ENCODE measurements at regions not wholly inside any gene's neighbourhood (a gene's known extent, or its start where the extent isn't known, plus 50 kb on each side); places are given as distances from the start of the nearest gene placed in this dataset.

DNA sequence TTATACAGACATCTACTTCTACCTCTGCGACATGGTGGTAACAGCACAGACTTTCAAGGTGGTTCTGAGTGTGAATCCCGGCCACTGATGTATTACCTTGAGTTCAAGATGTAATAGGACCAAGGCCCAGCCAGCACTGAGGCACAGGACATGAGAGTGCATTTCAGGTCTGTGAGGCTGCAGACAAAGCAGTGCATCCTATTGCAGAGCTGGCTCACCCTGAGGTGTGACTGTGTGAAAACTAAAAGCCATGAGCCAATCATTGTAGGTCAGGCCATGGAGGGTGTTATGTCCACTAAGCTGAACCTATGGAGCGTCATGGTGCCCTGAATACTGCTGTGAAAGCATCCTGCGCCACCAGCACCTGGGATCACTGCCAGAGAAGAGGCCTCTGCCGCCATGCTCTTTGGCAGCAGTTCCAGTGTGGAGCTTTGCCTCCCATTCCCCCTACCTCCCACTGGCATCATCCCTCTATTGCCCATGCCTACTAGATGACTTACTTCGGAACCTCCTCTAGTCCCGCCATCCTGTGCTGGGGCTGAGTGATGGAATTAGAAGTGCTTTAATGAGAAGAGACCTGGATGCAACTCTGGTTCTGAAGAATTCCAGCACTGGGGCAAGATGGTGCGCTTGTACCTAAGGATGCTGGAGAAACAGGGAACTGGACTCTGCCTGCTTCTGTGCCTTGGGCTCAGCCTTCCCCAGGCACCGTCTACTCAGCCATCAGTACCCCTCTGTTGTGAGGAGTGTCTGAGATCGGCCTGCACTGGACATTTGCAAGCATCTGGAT, 112.0 kb upstream of the RMDN2 start:
- Histone ChIP-seq H3K4me3 (ENCODE audit: low read length in 3 of 3) (no peak overlapping the region), H3K27ac (ENCODE audit: low read depth in 2 of 2, low read length in 2 of 2) (no peak overlapping the region), H3K9me3 (ENCODE audit: control insufficient read depth in 2 of 3, insufficient read depth in 1 of 3, low read length in 3 of 3) (no peaks in the 10 kb centered on the region), H3K9ac (ENCODE audit: low read length in 3 of 3) (no peak overlapping the region), H3K4me1 (ENCODE audit: control insufficient read depth in 2 of 3, insufficient read depth in 2 of 3, low read depth in 1 of 3, low read length in 3 of 3) (no peaks in the 10 kb centered on the region), H3K27me3 (ENCODE audit: control insufficient read depth, insufficient read depth, low read length) (no peaks in the 10 kb centered on the region), H3K36me3 (ENCODE audit: control insufficient read depth in 2 of 3, insufficient read depth in 3 of 3, low read length in 3 of 3) (no peaks in the 10 kb centered on the region)
- intact Hi-C loops (cut with DNase I), result no loop called here
- no peak for DNase-seq
- TF ChIP-seq, protein P1, sequence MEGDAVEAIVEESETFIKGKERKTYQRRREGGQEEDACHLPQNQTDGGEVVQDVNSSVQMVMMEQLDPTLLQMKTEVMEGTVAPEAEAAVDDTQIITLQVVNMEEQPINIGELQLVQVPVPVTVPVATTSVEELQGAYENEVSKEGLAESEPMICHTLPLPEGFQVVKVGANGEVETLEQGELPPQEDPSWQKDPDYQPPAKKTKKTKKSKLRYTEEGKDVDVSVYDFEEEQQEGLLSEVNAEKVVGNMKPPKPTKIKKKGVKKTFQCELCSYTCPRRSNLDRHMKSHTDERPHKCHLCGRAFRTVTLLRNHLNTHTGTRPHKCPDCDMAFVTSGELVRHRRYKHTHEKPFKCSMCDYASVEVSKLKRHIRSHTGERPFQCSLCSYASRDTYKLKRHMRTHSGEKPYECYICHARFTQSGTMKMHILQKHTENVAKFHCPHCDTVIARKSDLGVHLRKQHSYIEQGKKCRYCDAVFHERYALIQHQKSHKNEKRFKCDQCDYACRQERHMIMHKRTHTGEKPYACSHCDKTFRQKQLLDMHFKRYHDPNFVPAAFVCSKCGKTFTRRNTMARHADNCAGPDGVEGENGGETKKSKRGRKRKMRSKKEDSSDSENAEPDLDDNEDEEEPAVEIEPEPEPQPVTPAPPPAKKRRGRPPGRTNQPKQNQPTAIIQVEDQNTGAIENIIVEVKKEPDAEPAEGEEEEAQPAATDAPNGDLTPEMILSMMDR (IDR thresholded peaks at IDR 0.05; ENCODE audit: borderline replicate concordance, extremely low read depth, insufficient read depth), result no peak
- no peak for FAIRE-seq

DNA sequence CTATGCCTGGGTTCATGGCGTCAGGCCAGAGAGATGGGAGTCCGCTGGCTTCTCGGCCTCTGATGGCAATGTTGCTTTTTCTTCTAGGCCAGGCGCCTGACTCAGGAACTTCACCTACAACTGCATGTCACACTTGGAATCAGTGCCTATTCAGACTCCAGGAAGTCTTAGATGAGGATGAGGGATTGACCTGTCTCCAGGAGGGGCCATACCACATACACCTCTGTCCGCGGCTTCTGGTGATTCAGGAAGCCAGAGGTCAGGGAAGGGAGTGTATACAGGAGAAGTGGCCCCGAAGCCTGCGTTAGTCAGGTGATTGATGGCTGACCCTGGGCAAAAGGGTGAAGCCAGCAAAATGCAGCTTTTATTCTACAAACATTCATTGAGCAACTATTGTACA, 109.1 kb upstream of the RMDN2 start:
- H3K4me3 ChIP-seq (ENCODE audit: low read length in 3 of 3), result no peak overlapping the region
- no peak for DNase-seq
- no peaks in the 10 kb centered on the region for H3K27me3 ChIP-seq (ENCODE audit: control insufficient read depth, insufficient read depth, low read length)
- TF ChIP-seq, protein P1 (IDR thresholded peaks at IDR 0.05; ENCODE audit: borderline replicate concordance, extremely low read depth, insufficient read depth), result no peak
- intact Hi-C loops (cut with DNase I), result no loop called here
- H3K9me3 ChIP-seq (ENCODE audit: control insufficient read depth in 2 of 3, insufficient read depth in 1 of 3, low read length in 3 of 3), result no peaks in the 10 kb centered on the region
- H3K27ac ChIP-seq (ENCODE audit: low read depth in 2 of 2, low read length in 2 of 2), result no peak overlapping the region
- no peaks in the 10 kb centered on the region for H3K4me1 ChIP-seq (ENCODE audit: control insufficient read depth in 2 of 3, insufficient read depth in 2 of 3, low read depth in 1 of 3, low read length in 3 of 3)
- H3K36me3 ChIP-seq (ENCODE audit: control insufficient read depth in 2 of 3, insufficient read depth in 3 of 3, low read length in 3 of 3), result no peaks in the 10 kb centered on the region
- FAIRE-seq, result no peak
- no peak overlapping the region for H3K9ac ChIP-seq (ENCODE audit: low read length in 3 of 3)

DNA sequence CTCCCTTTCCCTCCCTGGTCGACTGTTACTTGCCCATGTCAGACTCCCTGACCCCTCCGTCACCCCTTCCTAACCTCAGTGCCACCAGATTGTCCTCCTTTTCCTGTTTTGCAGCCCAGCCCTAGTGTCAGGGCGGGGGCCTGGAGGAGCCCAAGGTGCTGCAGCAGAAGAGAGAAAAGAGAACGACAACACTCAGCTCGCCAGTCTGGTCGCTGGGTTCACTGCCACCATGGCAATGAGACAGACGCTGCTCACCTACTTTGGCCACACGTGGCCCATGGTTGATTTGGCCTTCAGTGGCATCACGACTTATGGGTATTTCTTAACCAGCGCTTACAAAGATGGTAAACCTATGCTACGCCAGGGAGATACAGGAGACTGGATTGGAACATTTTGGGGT, 108.4 kb upstream of the RMDN2 start:
- intact Hi-C loops (cut with DNase I), result no loop called here
- Histone ChIP-seq H3K27me3 (ENCODE audit: control insufficient read depth, insufficient read depth, low read length) (no peaks in the 10 kb centered on the region), H3K9ac (ENCODE audit: low read length in 3 of 3) (no peak overlapping the region), H3K36me3 (ENCODE audit: control insufficient read depth in 2 of 3, insufficient read depth in 3 of 3, low read length in 3 of 3) (no peaks in the 10 kb centered on the region), H3K9me3 (ENCODE audit: control insufficient read depth in 2 of 3, insufficient read depth in 1 of 3, low read length in 3 of 3) (no peaks in the 10 kb centered on the region), H3K4me1 (ENCODE audit: control insufficient read depth in 2 of 3, insufficient read depth in 2 of 3, low read depth in 1 of 3, low read length in 3 of 3) (no peaks in the 10 kb centered on the region), H3K4me3 (ENCODE audit: low read length in 3 of 3) (no peak overlapping the region), H3K27ac (ENCODE audit: low read depth in 2 of 2, low read length in 2 of 2) (no peak overlapping the region)
- FAIRE-seq (no peak), DNase-seq (no peak)
- TF ChIP-seq, protein P1 (IDR thresholded peaks at IDR 0.05; ENCODE audit: borderline replicate concordance, extremely low read depth, insufficient read depth), result no peak

DNA sequence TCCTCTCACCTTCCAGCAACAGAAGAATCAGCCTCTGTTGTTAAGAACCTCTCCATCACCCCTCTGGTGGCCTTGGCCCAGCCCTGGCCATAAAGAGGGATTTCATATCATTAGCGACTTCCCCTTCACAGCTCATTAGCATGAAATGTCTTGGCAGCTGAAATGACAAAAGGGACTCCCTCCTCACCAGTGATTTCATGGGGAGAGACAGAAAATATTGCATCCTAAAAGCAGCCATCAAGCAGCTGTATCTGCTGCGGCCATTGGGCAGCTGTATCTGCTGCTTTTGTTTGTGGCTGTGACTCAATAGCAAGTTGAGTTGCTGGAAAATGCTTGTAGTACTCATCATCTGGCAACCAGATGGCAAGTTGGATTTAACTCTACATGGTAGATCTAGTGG, 105.9 kb upstream of the RMDN2 start:
- Histone ChIP-seq H3K36me3 (ENCODE audit: control insufficient read depth in 2 of 3, insufficient read depth in 3 of 3, low read length in 3 of 3) (no peaks in the 10 kb centered on the region), H3K27me3 (ENCODE audit: control insufficient read depth, insufficient read depth, low read length) (no peaks in the 10 kb centered on the region), H3K27ac (ENCODE audit: low read depth in 2 of 2, low read length in 2 of 2) (no peak overlapping the region), H3K9me3 (ENCODE audit: control insufficient read depth in 2 of 3, insufficient read depth in 1 of 3, low read length in 3 of 3) (no peaks in the 10 kb centered on the region), H3K4me3 (ENCODE audit: low read length in 3 of 3) (no peak overlapping the region), H3K9ac (ENCODE audit: low read length in 3 of 3) (no peak overlapping the region), H3K4me1 (ENCODE audit: control insufficient read depth in 2 of 3, insufficient read depth in 2 of 3, low read depth in 1 of 3, low read length in 3 of 3) (no peaks in the 10 kb centered on the region)
- DNase-seq (no peak), FAIRE-seq (no peak)
- TF ChIP-seq, protein P1 (IDR thresholded peaks at IDR 0.05; ENCODE audit: borderline replicate concordance, extremely low read depth, insufficient read depth), result no peak
- intact Hi-C loops (cut with DNase I), result no loop called here

Measured in kidney (tissue), 13 donors.